ENCODE measurements at regions not wholly inside any gene's neighbourhood (a gene's known extent, or its start where the extent isn't known, plus 50 kb on each side); places are given as distances from the start of the nearest gene placed in this dataset.

DNA sequence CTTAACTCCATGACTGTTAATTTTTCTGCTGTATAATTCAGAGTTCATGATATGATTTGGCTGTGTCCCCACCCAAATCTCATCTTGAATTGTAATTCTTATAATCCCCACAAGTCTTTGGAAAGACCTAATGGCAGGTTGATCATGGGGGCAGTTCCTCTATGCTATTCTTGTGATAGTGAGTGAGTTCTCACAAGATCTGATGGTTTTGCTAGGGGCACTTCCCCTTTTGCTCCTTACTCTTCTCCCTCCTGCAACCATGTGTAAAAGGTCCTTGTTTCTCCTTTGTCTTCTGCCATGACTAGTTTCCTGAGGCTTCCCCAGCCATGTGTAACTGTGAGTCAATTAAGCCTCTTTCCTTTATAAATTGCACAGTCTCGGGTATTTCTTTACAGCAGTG lies 1751.9 kb downstream of the ARAP2 start:
- no peak for TF ChIP-seq POLR2AphosphoS5 (IDR thresholded peaks at IDR 0.05; ENCODE audit: low read depth, low read length)
- no peak for TF ChIP-seq POLR2A (IDR thresholded peaks at IDR 0.05; ENCODE audit: low read depth, low read length)
- no peak for TF ChIP-seq TAF1 (IDR thresholded peaks at IDR 0.05; ENCODE audit: borderline replicate concordance, low read depth, low read length)
